Hepatocyte (in vitro differentiated cells): ENCODE measurements at regions not wholly inside any gene's neighbourhood (a gene's known extent, or its start where the extent isn't known, plus 50 kb on each side); places are given as distances from the start of the nearest gene placed in this dataset.

ENCODE experiments used
- CTCF ChIP-seq: fragments of 200-600 bp; sonication (generic); IDR thresholded peaks from 2 replicates; pipeline ENCODE4 v1.5.1; 2016; ENCODE audit warnings: antibody characterized with exemption, mild to moderate bottlenecking; ENCODE audit not compliant: poor library complexity
- EZH2 ChIP-seq: fragments of 200-600 bp; sonication (generic); IDR thresholded peaks from 2 replicates; pipeline ENCODE4 v1.6.1; 2016; ENCODE audit warnings: antibody characterized with exemption, mild to moderate bottlenecking, borderline replicate concordance
- EZH2phosphoT487 ChIP-seq: fragments of 200-600 bp; sonication (generic); IDR thresholded peaks from one replicate; pipeline ENCODE4 v1.6.1; 2018; ENCODE audit warnings: antibody characterized with exemption, mild to moderate bottlenecking, low read depth, moderate library complexity; ENCODE audit not compliant: unreplicated experiment, severe bottlenecking

- no peak for TF ChIP-seq CTCF
- TF ChIP-seq EZH2phosphoT487 = no peak
- TF ChIP-seq EZH2 = no peak
These were observed 162.0 kb upstream of the C1orf174 start for GRCh38 chr1:4062041-4062440.
